NCI-H128 (cell line): ENCODE measurements at regions not wholly inside any gene's neighbourhood (a gene's known extent, or its start where the extent isn't known, plus 50 kb on each side); places are given as distances from the start of the nearest gene placed in this dataset.
"Not testable (repeated sequence)": the region's sequence is repeated elsewhere in the genome, so short reads cannot be mapped to it uniquely, and the experiment has no call there.

Source experiments
- DNase-seq: peaks from one replicate; lab custom pipeline; 2025; ENCODE audit not compliant: unreplicated experiment; lab: John Stamatoyannopoulos, UW

GRCh38 chr6:26720663-26721218, 61.2 kb upstream of the ZNF322 start:
- not testable (repeated sequence) for DNase-seq

DNA sequence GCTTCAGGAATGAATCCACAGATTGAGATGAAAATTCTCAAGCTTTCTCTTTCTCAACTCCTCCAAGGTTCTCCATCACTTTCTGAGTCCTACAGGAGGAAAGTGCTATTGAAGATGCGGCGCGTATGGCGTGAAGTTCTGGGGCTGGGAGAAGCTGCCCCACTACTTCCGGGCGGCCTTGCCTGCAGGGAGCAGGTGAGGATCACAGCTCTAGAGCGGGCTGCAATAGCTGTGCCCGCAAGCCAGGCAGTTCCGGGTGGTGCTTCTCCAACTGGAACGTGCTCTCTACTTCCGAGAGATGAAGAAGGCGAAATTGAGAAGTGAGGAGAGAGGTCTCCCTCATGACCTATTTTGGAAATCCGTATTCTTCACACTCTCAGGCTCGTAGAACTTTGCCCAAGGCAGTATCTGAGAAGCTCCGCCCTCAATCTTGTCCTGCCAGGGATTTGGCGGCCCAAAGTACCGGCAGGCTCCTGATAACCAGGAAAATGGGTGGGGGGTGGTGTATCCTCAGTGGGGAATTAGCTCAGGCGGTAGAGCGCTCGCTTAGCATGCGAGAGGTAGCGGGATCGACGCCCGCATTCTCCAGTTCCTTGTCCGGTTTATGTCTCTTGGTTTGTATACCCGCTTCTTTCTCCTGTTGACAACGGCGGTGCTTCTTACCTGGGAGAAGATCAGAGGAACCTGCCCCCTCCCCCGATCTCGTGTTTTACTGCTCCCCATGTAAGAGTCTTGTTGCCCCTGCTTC, 70.6 kb upstream of the ZNF322 start:
- not testable (repeated sequence) for DNase-seq

DNA sequence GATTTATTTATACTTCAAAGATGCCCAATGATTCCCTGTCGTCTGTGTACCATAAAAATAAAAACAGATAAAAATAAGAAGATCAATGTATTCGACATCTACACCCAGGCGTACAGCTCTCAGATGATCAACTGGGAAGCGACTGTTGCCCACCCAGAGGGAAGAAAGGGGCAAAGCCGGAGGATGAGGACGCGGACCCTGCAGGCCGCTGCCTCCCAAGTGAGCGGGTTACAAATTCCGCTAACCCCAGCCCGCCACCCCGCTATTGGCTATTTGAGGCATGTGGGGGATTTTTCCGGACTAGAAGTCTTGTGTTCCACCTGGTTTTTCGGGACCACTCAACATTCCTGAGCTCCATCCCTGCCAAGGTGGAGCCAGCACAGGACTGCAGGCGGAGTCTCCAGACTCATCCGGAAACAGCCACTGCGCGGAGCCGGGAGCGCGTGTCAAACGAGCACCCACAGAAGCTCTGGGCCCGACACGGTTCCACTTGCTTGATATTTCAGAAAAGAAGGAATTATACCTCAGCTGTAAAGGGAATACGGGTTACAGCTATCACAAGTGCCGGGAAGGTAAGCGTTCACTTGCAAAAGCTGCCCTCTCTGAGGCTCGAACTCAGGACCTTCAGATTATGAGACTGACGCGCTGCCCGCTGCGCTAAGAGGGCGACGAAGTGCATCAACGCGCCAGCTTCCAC, 75.4 kb upstream of the ZNF322 start:
- not testable (repeated sequence) for DNase-seq

DNA sequence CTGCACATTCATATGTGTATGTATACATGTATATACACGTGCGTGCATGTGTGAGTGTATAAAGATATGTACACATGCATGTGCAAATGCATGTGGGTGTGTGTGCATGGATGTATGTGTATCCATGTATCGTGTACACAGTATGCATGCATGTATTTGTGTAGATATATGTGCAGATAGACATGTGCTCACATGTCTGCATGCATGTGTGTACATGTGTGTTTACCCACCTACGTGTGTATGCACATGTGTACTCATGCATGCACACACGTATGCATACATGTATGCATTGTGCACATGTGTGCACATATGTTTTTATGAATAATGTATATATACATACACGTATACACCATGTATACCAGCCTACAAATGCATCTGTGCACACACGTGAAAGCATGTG, 80.3 kb upstream of the ZNF322 start:
- DNase-seq: no peak

- DNase-seq: no peak
These were observed 83.7 kb upstream of the ZNF322 start for GRCh38 chr6:26743157-26743821.

- no peak for DNase-seq
These were observed 84.6 kb upstream of the ZNF322 start for GRCh38 chr6:26743941-26744699.

GRCh38 chr6:26744837-26745282, 85.3 kb upstream of the ZNF322 start:
- not testable (repeated sequence) for DNase-seq

GRCh38 chr6:26745964-26746363, 86.4 kb upstream of the ZNF322 start:
- not testable (repeated sequence) for DNase-seq

DNA sequence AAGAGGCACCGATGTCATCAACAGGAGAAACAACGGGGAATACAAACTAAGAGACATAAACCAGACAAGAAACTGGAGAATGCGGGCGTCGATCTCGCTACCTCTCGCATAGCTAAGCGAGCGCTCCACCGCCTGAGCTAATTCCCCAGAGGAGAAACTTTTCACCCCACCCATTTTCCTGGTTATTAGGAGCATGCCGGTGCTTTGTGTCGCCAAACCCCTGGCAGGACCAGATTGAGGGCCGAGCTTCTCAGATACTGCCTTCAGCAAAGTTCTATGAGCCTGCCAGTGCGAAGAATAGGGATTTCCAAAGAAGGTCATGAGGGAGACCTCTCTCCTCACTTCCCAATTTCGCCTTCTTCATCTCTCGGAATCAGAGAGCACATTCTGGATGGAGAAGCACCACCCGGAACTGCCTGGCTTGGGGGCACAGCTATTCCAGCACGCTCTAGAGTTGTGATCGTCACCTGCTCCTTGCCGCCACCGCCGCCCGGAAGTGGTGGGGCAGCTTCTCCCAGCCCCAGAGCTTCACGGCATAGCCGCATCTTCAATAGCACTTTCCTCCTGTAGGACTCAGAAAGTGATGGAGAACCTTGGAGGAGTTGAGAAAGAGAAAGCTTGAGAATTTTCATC, 89.7 kb upstream of the ZNF322 start:
- not testable (repeated sequence) for DNase-seq

- DNase-seq: not testable (repeated sequence)
These were observed 90.2 kb upstream of the ZNF322 start for GRCh38 chr6:26749759-26750126.

GRCh38 chr6:26754212-26754611, 94.7 kb upstream of the ZNF322 start:
- no peak for DNase-seq

GRCh38 chr6:26754801-26755200, 95.3 kb upstream of the ZNF322 start:
- DNase-seq: not testable (repeated sequence)

DNA sequence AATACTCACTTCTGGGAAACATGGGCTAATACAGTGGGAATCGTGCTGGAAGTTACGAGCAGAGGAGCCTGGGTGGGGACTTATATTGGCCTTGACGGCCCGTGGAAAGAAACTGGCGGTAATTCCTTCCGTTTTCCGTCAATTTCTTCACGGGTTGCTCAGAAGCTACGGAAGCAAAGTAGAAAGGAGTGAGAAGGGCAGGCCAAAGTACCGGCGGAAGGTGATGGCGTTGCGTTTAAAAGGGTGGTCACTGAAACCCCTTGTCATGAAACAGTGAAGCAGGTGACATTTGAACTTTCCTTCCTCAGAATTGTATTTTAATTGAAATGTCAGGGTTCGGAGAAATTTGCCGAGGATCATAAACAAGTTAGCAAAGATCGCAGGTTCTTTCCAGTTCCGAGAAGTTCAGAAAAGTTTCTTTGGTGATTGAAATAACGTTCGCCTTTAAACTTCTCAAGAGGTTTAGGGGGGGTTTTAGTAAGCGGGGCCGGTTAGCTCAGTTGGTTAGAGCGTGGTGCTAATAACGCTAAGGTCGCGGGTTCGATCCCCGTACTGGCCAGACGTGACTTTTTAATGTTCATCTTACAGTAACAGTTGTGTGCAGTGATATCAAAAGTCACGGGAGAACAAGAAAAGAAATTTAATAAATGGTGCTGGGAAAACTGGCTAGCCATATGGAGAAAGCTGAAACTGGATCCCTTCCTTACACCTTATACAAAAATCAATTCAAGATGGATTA, 96.7 kb upstream of the ZNF322 start:
- not testable (repeated sequence) for DNase-seq

DNA sequence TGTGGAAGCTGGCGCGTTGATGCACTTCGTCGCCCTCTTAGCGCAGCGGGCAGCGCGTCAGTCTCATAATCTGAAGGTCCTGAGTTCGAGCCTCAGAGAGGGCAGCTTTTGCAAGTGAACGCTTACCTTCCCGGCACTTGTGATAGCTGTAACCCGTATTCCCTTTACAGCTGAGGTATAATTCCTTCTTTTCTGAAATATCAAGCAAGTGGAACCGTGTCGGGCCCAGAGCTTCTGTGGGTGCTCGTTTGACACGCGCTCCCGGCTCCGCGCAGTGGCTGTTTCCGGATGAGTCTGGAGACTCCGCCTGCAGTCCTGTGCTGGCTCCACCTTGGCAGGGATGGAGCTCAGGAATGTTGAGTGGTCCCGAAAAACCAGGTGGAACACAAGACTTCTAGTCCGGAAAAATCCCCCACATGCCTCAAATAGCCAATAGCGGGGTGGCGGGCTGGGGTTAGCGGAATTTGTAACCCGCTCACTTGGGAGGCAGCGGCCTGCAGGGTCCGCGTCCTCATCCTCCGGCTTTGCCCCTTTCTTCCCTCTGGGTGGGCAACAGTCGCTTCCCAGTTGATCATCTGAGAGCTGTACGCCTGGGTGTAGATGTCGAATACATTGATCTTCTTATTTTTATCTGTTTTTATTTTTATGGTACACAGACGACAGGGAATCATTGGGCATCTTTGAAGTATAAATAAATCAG, 106.8 kb upstream of the ZNF322 start:
- not testable (repeated sequence) for DNase-seq

DNA sequence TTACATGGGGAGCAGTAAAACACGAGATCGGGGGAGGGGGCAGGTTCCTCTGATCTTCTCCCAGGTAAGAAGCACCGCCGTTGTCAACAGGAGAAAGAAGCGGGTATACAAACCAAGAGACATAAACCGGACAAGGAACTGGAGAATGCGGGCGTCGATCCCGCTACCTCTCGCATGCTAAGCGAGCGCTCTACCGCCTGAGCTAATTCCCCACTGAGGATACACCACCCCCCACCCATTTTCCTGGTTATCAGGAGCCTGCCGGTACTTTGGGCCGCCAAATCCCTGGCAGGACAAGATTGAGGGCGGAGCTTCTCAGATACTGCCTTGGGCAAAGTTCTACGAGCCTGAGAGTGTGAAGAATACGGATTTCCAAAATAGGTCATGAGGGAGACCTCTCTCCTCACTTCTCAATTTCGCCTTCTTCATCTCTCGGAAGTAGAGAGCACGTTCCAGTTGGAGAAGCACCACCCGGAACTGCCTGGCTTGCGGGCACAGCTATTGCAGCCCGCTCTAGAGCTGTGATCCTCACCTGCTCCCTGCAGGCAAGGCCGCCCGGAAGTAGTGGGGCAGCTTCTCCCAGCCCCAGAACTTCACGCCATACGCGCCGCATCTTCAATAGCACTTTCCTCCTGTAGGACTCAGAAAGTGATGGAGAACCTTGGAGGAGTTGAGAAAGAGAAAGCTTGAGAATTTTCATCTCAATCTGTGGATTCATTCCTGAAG, 111.6 kb upstream of the ZNF322 start:
- DNase-seq: not testable (repeated sequence)

DNA sequence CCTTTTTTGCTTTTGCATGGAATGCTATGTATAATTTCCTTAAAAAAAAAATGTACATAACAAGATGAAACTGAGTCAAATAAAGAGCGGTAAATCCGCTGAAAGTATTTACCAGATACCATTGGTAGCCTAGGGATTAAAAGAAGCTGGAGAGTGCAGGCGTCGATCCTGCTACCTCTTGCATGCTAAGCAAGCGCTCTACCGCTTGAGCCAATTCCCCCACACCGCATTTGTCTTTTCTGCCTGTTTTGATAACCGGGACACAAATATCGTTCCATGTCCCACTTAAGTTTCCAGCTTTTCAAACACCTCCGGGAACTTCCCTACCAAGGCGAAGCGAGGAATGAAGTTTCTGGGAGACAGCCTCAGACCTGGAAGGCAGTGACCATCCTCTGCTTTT, 113.9 kb upstream of the ZNF322 start:
- DNase-seq: not testable (repeated sequence)

- DNase-seq: not testable (repeated sequence)
These were observed 121.0 kb upstream of the ZNF322 start for GRCh38 chr6:26780563-26780962.
